SK-N-SH treated with all-trans-retinoic acid at 6 μM for 48 hours (cell line): ENCODE measurements at regions not wholly inside any gene's neighbourhood (a gene's known extent, or its start where the extent isn't known, plus 50 kb on each side); places are given as distances from the start of the nearest gene placed in this dataset.

Source experiments
- ATAC-seq: fragments of 200-7000 bp; cut with Tn5 transposase; 3 replicates; pipeline ENCODE4 v1.9.1; 2020; ENCODE audit warnings: mild to moderate bottlenecking, moderate library complexity
- CREB5 ChIP-seq: fragments of 250-450 bp; sonication (Bioruptor Pico); IDR thresholded peaks from 2 replicates; pipeline ENCODE4 v1.5.1; 2020; ENCODE audit warnings: low read depth, mild to moderate bottlenecking, moderate library complexity
- CSDC2 ChIP-seq: fragments of 250-450 bp; sonication (Bioruptor Pico); IDR thresholded peaks from 2 replicates; pipeline ENCODE4 v1.5.0; 2020; ENCODE audit warnings: mild to moderate bottlenecking, moderate library complexity
- CSRNP3 ChIP-seq: fragments of 250-450 bp; sonication (Bioruptor Pico); IDR thresholded peaks from 2 replicates; pipeline ENCODE4 v1.5.1; 2021; ENCODE audit warnings: mild to moderate bottlenecking, moderate library complexity
- ESRRG ChIP-seq: fragments of 250-450 bp; sonication (Bioruptor Pico); IDR thresholded peaks from 2 replicates; pipeline ENCODE4 v1.6.1; 2021; ENCODE audit warnings: mild to moderate bottlenecking
- GLIS3 ChIP-seq: fragments of 250-450 bp; sonication (Bioruptor Pico); IDR thresholded peaks from 2 replicates; pipeline ENCODE4 v1.5.0; 2020; ENCODE audit warnings: mild to moderate bottlenecking, moderate library complexity
- ISL1 ChIP-seq: fragments of 250-450 bp; sonication (Bioruptor Pico); IDR thresholded peaks from 2 replicates; pipeline ENCODE4 v2.1.2; 2022; ENCODE audit warnings: mild to moderate bottlenecking, moderate library complexity
- OSR1 ChIP-seq: fragments of 250-450 bp; sonication (Bioruptor Pico); IDR thresholded peaks from 2 replicates; pipeline ENCODE4 v1.8.0; 2022; ENCODE audit warnings: moderate library complexity, mild to moderate bottlenecking, inconsistent platforms
- POU6F1 ChIP-seq: fragments of 250-450 bp; sonication (Bioruptor Pico); IDR thresholded peaks from 2 replicates; pipeline ENCODE4 v1.8.0; 2021; ENCODE audit warnings: low read depth, mild to moderate bottlenecking, moderate library complexity, borderline replicate concordance
- PPARA ChIP-seq: fragments of 250-450 bp; sonication (Bioruptor Pico); IDR thresholded peaks from 2 replicates; pipeline ENCODE4 v1.5.0; 2020; ENCODE audit warnings: mild to moderate bottlenecking, borderline replicate concordance
- RARB ChIP-seq: fragments of 250-450 bp; sonication (Bioruptor Pico); IDR thresholded peaks from 2 replicates; pipeline ENCODE4 v1.8.0; 2021; ENCODE audit warnings: mild to moderate bottlenecking, moderate library complexity
- TCF4 ChIP-seq: fragments of 250-450 bp; sonication (Bioruptor Pico); IDR thresholded peaks from 2 replicates; pipeline ENCODE4 v1.8.0; 2021; ENCODE audit warnings: mild to moderate bottlenecking, moderate library complexity, borderline replicate concordance
- TOX ChIP-seq: fragments of 250-450 bp; sonication (Bioruptor Pico); IDR thresholded peaks from 2 replicates; pipeline ENCODE4 v1.8.0; 2021; ENCODE audit warnings: mild to moderate bottlenecking, moderate library complexity, borderline replicate concordance
- TSHZ2 ChIP-seq: fragments of 250-450 bp; sonication (Bioruptor Pico); IDR thresholded peaks from 2 replicates; pipeline ENCODE4 v1.5.0; 2020; ENCODE audit warnings: mild to moderate bottlenecking, moderate library complexity
- ZC3H10 ChIP-seq: fragments of 250-450 bp; sonication (Bioruptor Pico); IDR thresholded peaks from 2 replicates; pipeline ENCODE4 v1.5.1; 2021; ENCODE audit warnings: mild to moderate bottlenecking, moderate library complexity
- ZFP3 ChIP-seq: fragments of 250-450 bp; sonication (Bioruptor Pico); IDR thresholded peaks from 2 replicates; pipeline ENCODE4 v1.5.0; 2020; ENCODE audit warnings: mild to moderate bottlenecking, moderate library complexity
- ZFP30 ChIP-seq: fragments of 450-650 bp; formaldehyde crosslinking; IDR thresholded peaks from 2 replicates; pipeline ENCODE4 v1.5.0; 2022; ENCODE audit warnings: mild to moderate bottlenecking, moderate library complexity
- ZNF70 ChIP-seq: fragments of 450-650 bp; formaldehyde crosslinking; IDR thresholded peaks from 2 replicates; pipeline ENCODE4 v1.5.0; 2020; ENCODE audit warnings: mild to moderate bottlenecking, moderate library complexity
- ZNF8 ChIP-seq: fragments of 450-650 bp; formaldehyde crosslinking; IDR thresholded peaks from 2 replicates; pipeline ENCODE4 v1.5.0; 2020; ENCODE audit warnings: mild to moderate bottlenecking, moderate library complexity

- no peak for ATAC-seq
- no peak for TF ChIP-seq RARB
- no peak for TF ChIP-seq ESRRG (CRISPR knock-in tag)
- TF ChIP-seq GLIS3 = no peak
- no peak for TF ChIP-seq TSHZ2 (CRISPR knock-in tag)
- TF ChIP-seq ISL1 (CRISPR knock-in tag) = no peak
- TF ChIP-seq PPARA = no peak
- TF ChIP-seq ZFP3 (CRISPR knock-in tag) = no peak
- no peak for TF ChIP-seq CREB5
Observed at GRCh38 chr13:88552966-88553365, 881.8 kb downstream of the SLITRK5 start.

- TF ChIP-seq TSHZ2 (CRISPR knock-in tag) = no peak
- TF ChIP-seq RARB = no peak
- TF ChIP-seq ZNF8 (CRISPR knock-in tag) = no peak
- TF ChIP-seq ZC3H10 (CRISPR knock-in tag) = no peak
- TF ChIP-seq ISL1 (CRISPR knock-in tag) = no peak
- no peak for TF ChIP-seq CSDC2 (CRISPR knock-in tag)
- TF ChIP-seq ZNF70 = no peak
- no peak for TF ChIP-seq GLIS3
- TF ChIP-seq POU6F1 (CRISPR knock-in tag) = no peak
- no peak for TF ChIP-seq OSR1
- TF ChIP-seq CSRNP3 (CRISPR knock-in tag) = no peak
- TF ChIP-seq TOX = no peak
- TF ChIP-seq TCF4 (CRISPR knock-in tag) = no peak
- no peak for ATAC-seq
Observed at GRCh38 chr13:88565566-88565965, 894.4 kb downstream of the SLITRK5 start.

- TF ChIP-seq GLIS3 (no peak), ZNF8 (CRISPR knock-in tag) (no peak), ESRRG (CRISPR knock-in tag) (no peak), ZNF70 (no peak), TSHZ2 (CRISPR knock-in tag) (no peak), CSRNP3 (CRISPR knock-in tag) (no peak), CREB5 (no peak), ZFP3 (CRISPR knock-in tag) (no peak), PPARA (no peak), RARB (no peak), ISL1 (CRISPR knock-in tag) (no peak), POU6F1 (CRISPR knock-in tag) (no peak), TOX (no peak), ZFP30 (CRISPR knock-in tag) (no peak)
- TF ChIP-seq, all 23 proteins: peak for 0
- no peak for ATAC-seq
Observed at GRCh38 chr13:88585861-88586260, 914.7 kb downstream of the SLITRK5 start.
